ENCODE measurements at regions not wholly inside any gene's neighbourhood (a gene's known extent, or its start where the extent isn't known, plus 50 kb on each side); places are given as distances from the start of the nearest gene placed in this dataset.

DNA sequence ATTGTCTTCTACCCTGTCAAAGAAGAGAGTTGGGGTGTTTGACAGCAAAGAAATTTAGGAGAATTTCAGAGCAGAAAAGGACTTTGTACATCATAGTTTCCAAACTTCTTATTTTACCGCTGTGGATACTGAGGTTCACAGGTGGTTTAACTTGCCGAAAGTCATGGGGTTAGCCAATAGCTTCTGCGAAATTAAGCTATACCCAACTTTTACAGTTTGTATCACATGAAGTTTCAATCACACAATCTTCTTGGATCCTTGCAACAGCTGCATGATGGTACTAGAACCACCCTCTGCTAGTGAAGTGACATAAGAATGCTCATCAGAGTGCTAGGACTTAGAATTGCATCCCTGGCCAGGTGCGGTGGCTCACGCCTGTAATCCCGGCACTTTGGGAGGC, 345.5 kb downstream of the CD83 start:
- Mint-ChIP-seq H3K36me3 (no peaks in the 10 kb centered on the region), H3K4me3 (no peak overlapping the region), H3K9me3 (peaks cover 8% of the 10 kb centered on the region), H3K27ac (no peak overlapping the region), H3K27me3 (no peaks in the 10 kb centered on the region), H3K4me1 (peaks cover 2% of the 10 kb centered on the region)
- CTCF ChIA-PET: no interaction called here
- no peak for DNase-seq

DNA sequence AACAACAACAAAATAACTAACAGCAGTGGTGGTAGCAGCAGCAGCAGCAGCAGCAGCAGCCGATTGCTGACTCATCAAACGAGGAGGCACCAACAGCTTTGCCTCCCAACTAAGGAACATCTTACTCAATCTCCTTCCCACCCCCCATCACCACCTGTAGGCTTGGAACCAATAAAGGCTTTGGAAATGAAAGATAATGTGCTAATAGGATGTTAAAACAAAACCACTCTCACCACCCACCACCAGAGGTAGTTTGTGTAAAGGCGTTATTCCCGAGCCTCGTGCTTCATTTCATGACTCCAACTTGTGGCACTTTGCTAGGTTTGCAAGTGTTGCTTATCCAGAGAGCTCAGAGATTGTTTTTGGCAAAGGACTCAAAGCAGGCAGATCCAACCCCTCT, 346.5 kb downstream of the CD83 start:
- no peak for DNase-seq
- Mint-ChIP-seq H3K9me3 (peaks cover 13% of the 10 kb centered on the region), H3K36me3 (no peaks in the 10 kb centered on the region), H3K27ac (no peak overlapping the region), H3K4me3 (no peak overlapping the region), H3K4me1 (peaks cover 2% of the 10 kb centered on the region), H3K27me3 (no peaks in the 10 kb centered on the region)
- CTCF ChIA-PET: no interaction called here

DNA sequence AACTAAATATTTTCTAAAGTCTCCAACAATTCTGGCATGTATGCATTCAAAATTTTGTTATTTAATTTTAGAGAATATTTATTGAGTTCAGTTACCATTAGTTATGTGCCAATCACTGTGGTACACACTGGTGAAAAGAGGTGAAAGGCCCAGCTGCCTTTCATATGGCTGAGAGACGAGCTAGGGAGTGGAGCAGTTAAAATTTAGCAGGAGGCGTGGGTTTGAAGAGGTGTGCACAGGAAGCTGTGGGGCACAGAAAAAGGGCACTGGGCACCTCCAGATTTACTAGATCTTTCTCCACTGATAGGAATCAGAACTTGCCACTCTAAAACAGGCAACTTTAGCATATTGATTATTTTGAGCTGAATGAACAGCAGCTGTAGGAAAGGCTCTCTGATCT, 347.1 kb downstream of the CD83 start:
- Mint-ChIP-seq H3K36me3 (peaks cover 2% of the 10 kb centered on the region), H3K27me3 (no peaks in the 10 kb centered on the region), H3K4me3 (no peak overlapping the region), H3K27ac (no peak overlapping the region), H3K9me3 (peaks cover 19% of the 10 kb centered on the region), H3K4me1 (peaks cover 2% of the 10 kb centered on the region)
- no peak for DNase-seq
- CTCF ChIA-PET: no interaction called here

DNA sequence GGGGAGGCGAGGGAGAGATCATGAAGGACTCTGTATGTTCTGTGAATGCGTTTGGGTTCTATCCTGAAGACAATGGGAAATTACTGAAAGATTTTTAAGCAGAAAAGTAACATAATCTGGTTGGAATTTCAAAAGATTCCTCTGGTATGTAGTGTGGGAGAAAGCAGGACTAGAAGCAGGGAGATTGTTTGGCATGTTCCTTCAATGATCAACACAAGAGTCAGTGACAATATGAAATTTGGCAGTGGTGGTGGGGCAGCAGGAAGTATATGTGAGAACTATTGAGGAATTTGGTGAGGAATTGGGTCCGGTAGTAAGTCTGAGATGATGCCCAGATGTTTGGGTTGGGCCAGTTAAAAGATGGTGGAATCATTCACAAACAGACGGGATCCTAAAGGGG, 348.7 kb downstream of the CD83 start:
- H3K9me3 Mint-ChIP-seq: peaks cover 19% of the 10 kb centered on the region
- no peaks in the 10 kb centered on the region for H3K27me3 Mint-ChIP-seq
- H3K27ac Mint-ChIP-seq: no peak overlapping the region
- no peaks in the 10 kb centered on the region for H3K4me1 Mint-ChIP-seq
- DNase-seq: no peak
- peaks cover 2% of the 10 kb centered on the region for H3K36me3 Mint-ChIP-seq
- no peak overlapping the region for H3K4me3 Mint-ChIP-seq
- CTCF ChIA-PET: no interaction called here

DNA sequence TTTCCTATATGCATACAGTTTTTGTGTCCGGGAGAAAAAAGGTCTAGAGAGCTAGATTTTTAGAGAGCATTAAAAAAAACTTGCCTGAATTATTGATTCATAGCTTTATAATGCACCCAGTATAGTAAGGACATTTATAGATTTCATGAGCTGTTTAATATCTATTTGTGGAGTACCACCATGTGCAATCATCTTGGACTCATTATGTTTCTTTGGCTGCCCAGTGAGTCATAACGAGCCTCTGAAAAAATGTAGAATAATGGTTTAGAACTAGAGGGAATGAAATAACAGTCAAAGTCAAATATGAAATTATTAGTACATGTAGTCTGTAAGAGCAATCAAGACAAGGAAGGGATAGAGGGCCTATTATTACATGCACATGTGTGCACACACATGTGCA, 350.0 kb downstream of the CD83 start:
- H3K36me3 Mint-ChIP-seq: peaks cover 2% of the 10 kb centered on the region
- H3K4me1 Mint-ChIP-seq: no peaks in the 10 kb centered on the region
- H3K27ac Mint-ChIP-seq: no peak overlapping the region
- no peak for DNase-seq
- H3K27me3 Mint-ChIP-seq: no peaks in the 10 kb centered on the region
- H3K9me3 Mint-ChIP-seq: peaks cover 17% of the 10 kb centered on the region
- CTCF ChIA-PET: no interaction called here
- H3K4me3 Mint-ChIP-seq: no peak overlapping the region

DNA sequence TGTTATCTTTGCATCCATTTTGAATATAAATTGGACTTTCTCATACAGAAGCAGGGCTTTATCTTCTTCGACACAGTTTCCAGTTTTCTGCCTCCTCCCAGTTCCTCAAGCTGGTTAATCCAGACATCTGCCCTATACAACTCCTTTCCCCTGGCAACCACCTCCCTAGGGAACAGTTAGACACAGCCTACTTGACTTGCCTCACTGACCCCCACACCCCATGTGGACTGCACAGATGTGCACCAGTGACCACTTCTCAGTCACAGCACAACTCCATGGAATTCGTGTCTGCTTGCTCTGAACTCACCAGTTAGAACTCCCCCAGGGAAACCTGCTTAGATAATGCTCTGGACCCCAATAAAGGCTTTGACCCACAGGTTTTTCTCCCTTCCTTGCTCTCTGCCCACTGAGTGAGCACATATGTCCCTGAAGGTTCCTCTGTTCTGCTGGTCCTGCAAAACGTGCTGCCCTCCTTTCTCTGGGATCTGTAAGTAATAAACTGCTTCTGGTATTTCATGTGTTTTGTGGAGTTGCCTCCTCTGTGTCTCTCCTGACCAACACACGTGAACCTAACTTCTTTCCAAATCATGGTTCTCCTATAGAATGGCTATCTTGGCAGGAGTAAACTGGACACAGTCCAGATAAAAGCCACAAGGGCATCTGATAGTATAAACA, 351.2 kb downstream of the CD83 start:
- no peaks in the 10 kb centered on the region for H3K4me1 Mint-ChIP-seq
- DNase-seq: no peak
- H3K27ac Mint-ChIP-seq: no peak overlapping the region
- peaks cover 2% of the 10 kb centered on the region for H3K36me3 Mint-ChIP-seq
- H3K4me3 Mint-ChIP-seq: no peak overlapping the region
- peaks cover 16% of the 10 kb centered on the region for H3K9me3 Mint-ChIP-seq
- CTCF ChIA-PET: no interaction called here
- no peaks in the 10 kb centered on the region for H3K27me3 Mint-ChIP-seq

DNA sequence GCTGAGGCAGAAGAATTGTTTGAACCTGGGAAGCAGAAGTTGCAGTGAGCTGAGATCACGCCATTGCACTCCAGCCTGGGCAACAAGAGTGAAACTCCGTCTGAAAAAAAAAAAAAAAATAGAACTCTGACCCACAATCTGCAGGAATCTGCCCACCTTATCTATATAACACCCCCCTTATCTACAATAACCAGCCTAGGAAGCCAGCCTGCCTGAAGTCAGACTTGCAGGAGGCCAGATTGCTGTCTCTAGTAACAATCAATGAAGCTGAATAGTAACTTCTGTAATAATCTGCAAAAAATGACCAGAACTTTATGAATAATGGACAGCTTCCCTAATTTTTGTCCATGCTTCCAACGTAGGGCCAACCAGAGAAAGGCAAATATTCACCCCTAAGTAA, 352.5 kb downstream of the CD83 start:
- CTCF ChIA-PET: no interaction called here
- Mint-ChIP-seq H3K9me3 (peaks cover 16% of the 10 kb centered on the region), H3K27ac (no peak overlapping the region), H3K27me3 (no peaks in the 10 kb centered on the region), H3K36me3 (peaks cover 2% of the 10 kb centered on the region), H3K4me1 (no peaks in the 10 kb centered on the region), H3K4me3 (no peak overlapping the region)
- no peak for DNase-seq

DNA sequence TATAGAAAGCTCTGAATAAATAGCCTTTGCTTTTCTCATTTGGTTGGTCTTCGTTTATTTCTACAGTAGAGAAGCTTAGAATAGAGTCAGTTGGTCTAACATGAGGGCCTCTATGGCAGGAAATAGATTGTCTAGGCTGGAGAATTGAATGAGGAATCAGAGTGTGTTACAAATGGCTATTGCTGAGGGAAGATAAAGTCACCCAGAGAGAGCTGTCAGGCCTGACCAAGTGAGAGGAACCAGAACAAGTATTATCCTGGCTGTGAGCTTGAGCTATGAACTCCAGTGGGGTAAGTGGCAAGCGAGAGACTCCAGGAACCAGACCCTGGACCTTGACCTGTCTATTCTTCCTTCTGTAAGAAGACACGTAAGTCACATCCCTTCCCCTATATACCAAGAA, 353.1 kb downstream of the CD83 start:
- CTCF ChIA-PET: no interaction called here
- no peaks in the 10 kb centered on the region for H3K27me3 Mint-ChIP-seq
- no peak for DNase-seq
- no peaks in the 10 kb centered on the region for H3K4me1 Mint-ChIP-seq
- H3K4me3 Mint-ChIP-seq: no peak overlapping the region
- peaks cover 2% of the 10 kb centered on the region for H3K36me3 Mint-ChIP-seq
- H3K9me3 Mint-ChIP-seq: peaks cover 16% of the 10 kb centered on the region
- H3K27ac Mint-ChIP-seq: no peak overlapping the region

DNA sequence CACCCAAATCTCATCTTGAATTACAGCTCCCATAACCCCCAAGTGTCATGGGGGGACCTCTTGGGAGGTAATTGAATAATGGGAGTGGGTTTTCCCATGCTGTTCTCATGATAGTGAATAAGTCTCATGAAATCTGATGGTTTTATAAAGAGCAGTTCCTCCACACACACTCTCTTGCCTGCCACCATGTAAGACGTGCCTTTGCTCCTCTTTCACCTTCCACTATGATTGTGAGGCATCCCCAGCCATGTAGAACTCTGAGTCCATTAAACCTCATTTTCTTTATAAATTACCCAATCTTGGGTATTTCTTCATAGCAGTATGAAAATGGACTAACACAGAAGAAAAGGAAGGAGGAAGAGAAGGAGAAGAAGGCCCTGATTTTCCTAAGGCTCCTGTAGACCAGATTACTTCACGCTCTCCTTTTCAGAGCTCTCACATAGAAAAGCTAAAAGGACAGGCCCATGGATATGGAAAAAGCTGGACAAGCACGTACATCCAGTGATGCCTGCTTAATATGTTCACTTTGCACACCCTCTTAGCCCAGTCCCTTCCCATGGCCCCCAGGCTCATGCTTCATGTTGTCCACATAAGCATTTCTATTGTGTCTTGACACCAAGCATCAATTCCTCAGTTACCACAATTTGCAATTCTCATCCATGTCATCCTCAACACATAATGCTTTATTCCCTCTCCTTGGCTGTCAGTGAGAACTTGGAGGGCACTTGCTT, 354.8 kb downstream of the CD83 start:
- no peaks in the 10 kb centered on the region for H3K27me3 Mint-ChIP-seq
- no peaks in the 10 kb centered on the region for H3K4me1 Mint-ChIP-seq
- CTCF ChIA-PET: no interaction called here
- H3K4me3 Mint-ChIP-seq: no peak overlapping the region
- peaks cover 2% of the 10 kb centered on the region for H3K36me3 Mint-ChIP-seq
- no peak for DNase-seq
- no peak overlapping the region for H3K27ac Mint-ChIP-seq
- peaks cover 16% of the 10 kb centered on the region for H3K9me3 Mint-ChIP-seq

DNA sequence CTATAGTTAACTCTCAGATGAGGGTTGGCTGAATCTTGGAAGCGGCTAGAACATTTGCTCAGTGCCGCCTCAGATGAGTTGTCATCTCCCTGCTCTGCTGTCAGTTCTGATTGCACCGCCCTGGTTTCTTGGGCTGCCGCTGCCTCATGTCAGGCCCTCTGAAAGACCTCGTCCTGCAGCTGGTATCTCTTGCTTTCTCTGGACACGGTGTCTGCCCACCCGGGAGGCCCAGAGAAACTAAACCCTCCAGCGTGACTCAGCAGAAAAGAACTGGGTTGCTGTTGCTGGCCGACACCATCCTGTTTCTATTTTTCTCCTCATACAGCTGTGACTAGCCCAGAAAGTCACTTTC, 355.4 kb downstream of the CD83 start:
- DNase-seq: no peak
- Mint-ChIP-seq H3K4me3 (no peak overlapping the region), H3K9me3 (peaks cover 12% of the 10 kb centered on the region), H3K27ac (no peak overlapping the region), H3K27me3 (no peaks in the 10 kb centered on the region), H3K4me1 (no peaks in the 10 kb centered on the region), H3K36me3 (peaks cover 2% of the 10 kb centered on the region)
- CTCF ChIA-PET: no interaction called here

DNA sequence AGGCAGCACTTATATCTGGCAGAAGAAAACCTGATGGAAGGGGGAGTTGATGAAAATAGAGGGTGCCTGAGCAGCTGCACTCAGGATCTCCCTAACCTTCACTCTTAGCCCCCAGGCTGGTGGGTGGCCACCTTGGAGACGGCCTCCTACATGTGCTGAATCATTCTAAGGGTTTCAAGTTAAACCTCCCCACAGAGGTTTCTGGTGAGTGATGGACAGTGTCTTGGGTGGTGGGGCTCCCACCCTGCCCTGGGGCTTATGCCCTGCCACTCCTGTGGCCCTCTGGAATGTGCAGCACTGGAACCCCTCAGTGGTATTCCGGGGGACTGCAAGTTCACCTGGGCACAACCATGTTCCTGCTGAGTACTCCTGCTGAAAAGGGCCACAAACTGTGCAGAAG, 357.2 kb downstream of the CD83 start:
- H3K4me1 Mint-ChIP-seq: no peaks in the 10 kb centered on the region
- no peaks in the 10 kb centered on the region for H3K36me3 Mint-ChIP-seq
- no peak for DNase-seq
- no peak overlapping the region for H3K4me3 Mint-ChIP-seq
- H3K27me3 Mint-ChIP-seq: no peaks in the 10 kb centered on the region
- CTCF ChIA-PET: no interaction called here
- no peak overlapping the region for H3K27ac Mint-ChIP-seq
- peaks cover 6% of the 10 kb centered on the region for H3K9me3 Mint-ChIP-seq

DNA sequence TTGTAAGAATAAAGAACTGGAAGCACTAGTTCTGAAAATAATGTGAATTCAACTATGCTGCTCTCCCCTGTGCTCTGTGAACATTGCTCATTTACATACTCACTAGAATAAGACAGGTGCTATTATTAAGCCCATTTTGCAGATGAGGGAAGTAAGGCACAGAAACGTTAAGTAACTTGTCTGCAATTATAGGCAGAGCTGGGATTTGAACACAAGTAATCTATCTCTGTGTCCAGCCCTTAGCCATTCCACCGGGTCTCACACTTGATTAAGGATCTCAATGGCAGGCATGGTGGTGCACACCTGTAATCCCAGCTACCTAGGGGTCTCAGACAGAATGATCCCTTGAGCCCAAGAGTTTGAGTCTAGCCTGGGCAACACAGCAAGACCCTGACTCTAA, 357.7 kb downstream of the CD83 start:
- Mint-ChIP-seq H3K4me3 (no peak overlapping the region), H3K36me3 (no peaks in the 10 kb centered on the region), H3K4me1 (no peaks in the 10 kb centered on the region), H3K27me3 (no peaks in the 10 kb centered on the region), H3K27ac (no peak overlapping the region), H3K9me3 (peaks cover 7% of the 10 kb centered on the region)
- no peak for DNase-seq
- CTCF ChIA-PET: no interaction called here

DNA sequence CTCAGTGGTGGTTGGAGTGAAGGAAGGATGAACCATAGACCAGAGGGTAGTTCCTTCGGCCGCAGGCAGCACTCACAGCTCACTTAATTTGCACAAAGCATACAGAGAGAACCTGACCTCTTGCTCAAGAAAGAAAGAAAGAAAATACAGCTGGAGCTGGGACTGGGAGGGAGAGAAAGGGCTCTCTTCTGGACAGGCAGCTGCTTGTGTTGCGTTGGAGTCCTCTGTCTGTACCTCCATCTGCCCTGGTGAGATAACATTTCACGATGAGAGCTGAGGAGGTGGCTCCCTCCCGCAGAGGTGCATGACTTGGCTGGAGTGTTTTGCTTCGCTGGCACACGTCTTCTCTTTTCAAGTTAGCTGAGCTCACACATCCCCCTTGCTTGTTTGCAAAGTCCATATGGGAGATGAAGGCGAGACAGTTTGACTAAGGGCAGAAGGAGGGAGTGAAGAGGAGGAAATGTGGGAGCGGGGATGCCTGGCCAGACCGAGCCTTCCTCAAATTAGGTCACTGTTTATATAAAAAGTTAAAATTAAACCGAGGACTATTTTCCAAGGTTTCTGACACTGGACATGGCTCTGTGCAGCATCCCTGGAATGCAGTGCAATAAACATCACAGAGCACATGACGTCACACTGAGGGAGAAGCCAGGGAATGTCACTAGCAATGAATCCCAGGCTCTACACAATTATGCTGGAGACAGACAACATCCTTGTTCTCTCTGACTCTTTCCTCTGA, 359.4 kb downstream of the CD83 start:
- Mint-ChIP-seq H3K4me1 (no peaks in the 10 kb centered on the region), H3K27me3 (no peaks in the 10 kb centered on the region), H3K4me3 (no peak overlapping the region), H3K9me3 (peaks cover 10% of the 10 kb centered on the region), H3K36me3 (no peaks in the 10 kb centered on the region), H3K27ac (no peak overlapping the region)
- CTCF ChIA-PET: no interaction called here
- DNase-seq: no peak

DNA sequence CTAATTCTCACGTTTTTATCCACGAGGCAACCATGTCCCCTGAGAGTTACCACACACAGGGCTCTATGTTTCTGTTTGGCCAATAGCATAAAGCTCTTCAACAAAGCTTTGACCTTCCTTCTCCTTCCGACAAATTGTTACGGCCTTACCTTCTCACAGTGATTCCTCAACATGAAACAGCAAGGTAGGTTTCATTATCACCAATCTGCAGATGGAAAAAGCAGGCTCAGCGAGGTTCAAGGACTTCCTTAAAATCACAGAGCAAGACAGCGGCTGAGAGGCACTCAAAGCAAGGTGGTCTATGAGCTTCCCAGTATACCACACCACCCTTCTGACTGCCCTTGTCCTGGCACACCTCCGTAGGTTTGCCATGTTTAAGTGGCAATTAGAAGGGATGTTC, 360.0 kb downstream of the CD83 start:
- no peak for DNase-seq
- H3K27me3 Mint-ChIP-seq: no peaks in the 10 kb centered on the region
- H3K4me1 Mint-ChIP-seq: no peaks in the 10 kb centered on the region
- no peak overlapping the region for H3K4me3 Mint-ChIP-seq
- no peaks in the 10 kb centered on the region for H3K36me3 Mint-ChIP-seq
- peaks cover 10% of the 10 kb centered on the region for H3K9me3 Mint-ChIP-seq
- CTCF ChIA-PET: no interaction called here
- no peak overlapping the region for H3K27ac Mint-ChIP-seq

Measured in activated naive CD4-positive, alpha-beta T cell treated with anti-CD3 and anti-CD28 coated beads, Interleukin-2, amount 10 ng/mL, durations not matched to agents 7 days and 5 days (primary cell).